NCI-H1105 (cell line): ENCODE measurements at regions not wholly inside any gene's neighbourhood (a gene's known extent, or its start where the extent isn't known, plus 50 kb on each side); places are given as distances from the start of the nearest gene placed in this dataset.

ENCODE experiments used
- DNase-seq: peaks from one replicate; lab custom pipeline; 2025; lab: John Stamatoyannopoulos, UW

- no peak for DNase-seq
These were observed 133.4 kb downstream of the ATG4C start for GRCh38 chr1:62917314-62917713.

DNA sequence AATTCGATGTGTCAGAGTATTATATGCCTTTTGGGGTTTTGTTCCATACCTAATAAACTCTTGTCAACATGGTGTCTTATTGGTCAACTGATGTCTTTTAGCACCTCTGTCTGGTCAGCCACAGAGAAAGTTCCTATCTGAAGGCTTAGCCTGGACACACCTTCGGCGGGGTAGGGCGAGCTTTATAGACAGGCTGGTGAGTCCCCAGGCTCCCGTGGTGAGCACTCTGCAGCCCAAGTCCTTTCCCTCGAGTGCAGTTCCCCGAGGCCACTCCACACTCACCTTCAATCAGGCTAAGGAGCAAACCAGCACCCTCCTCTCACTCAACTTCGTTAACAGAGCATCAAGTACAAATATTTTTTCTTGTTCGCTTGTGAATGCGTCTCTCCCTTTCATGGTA, 133.9 kb downstream of the ATG4C start:
- no peak for DNase-seq

DNA sequence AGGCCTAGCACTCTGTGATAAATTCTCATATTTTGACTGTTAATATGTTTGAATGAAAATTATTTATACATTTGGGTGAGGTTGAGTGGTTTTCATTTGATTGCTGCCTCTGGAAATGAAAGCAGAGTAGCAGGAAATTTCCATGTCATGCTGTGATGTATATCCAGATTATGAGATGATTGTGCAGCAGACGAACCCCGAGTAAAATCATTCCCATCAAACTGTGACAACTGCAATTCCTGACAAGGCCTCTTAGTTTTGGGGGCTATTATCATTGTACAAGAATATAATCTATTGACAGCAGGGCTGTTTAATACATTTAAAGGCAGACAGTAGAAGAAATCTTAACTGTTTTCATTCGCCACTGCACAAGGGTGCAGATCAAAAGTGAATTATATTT, 134.8 kb downstream of the ATG4C start:
- DNase-seq, result no peak

DNA sequence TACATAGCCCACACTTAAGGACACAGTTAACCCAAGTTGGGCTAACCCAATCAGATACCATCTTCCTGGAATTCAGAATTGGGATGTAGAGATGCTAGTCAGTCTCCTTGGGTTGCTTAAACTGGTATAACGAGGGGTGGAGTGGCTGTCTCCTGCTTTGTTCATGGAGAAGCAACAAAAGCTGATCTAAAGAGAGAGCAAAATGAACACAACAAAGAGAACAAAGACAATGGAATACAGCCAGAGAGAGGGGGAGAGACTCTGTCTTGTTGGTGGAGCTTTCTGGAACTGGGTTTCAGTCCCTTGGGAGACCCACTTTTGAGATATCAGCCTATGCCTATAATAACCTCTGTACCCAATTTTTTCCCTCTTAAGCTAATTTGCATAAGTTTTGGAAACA, 138.1 kb downstream of the ATG4C start:
- no peak for DNase-seq

GRCh38 chr1:62924983-62925790, 141.3 kb downstream of the ATG4C start:
- DNase-seq, result no peak

DNA sequence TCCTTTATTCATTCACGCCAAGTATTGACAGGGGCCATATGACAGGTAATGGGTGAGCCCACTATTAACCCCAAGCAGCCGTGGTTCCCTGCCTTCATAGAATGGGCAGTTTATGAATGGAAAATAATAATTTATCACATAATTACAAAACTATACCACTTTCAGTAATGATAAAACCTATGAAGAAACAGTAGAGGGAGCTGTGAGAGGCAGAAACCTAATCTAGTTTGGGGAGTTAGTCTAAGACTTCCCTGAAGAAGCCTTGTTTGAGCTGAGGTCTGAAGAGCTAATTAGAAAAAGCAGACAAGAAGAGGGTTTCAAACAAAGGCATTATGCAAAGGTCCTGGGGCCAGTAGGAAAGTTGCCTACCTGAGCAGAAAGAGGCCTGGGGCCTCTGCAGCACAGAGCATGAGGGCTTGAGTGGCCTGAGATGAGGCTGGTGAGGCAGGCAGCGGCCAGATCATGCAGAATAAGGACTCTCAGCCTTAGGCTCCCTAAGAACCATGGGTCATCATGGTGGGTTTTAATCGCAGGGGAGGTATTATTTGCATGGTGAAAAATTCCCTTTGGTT, 142.8 kb downstream of the ATG4C start:
- DNase-seq, result no peak

GRCh38 chr1:62928885-62929284, 145.0 kb downstream of the ATG4C start:
- DNase-seq, result no peak

DNA sequence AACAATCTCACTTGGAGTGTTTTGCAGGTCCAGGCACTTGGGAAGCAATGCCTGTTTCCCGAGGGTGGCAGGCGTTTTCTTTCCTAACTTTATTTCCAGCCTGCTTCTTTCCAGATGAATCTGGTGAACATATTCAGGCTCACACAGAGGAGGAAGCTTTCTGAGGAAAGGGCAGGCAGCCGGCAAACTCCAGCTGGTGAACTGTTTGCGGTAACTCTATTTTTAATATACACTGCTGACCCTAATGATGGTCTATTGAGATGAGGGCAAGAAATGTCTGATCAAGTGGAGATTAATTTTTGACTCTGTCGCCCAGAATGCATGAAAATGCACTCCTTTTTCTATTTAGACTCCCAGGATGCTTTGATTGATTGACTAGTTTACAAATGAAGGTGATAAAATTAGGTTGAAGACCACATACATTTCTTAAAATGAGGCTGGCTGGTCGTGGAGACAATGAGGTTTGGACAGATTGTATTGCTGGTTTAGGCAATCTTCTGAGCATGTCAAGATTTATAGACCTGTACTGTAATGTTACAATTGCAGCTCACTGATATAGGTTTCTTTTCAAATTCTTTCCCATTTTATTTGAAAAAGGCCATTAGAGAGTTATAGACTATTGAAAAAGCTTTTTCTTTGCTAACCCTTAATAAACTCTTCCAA, 153.8 kb downstream of the ATG4C start:
- DNase-seq, result no peak

DNA sequence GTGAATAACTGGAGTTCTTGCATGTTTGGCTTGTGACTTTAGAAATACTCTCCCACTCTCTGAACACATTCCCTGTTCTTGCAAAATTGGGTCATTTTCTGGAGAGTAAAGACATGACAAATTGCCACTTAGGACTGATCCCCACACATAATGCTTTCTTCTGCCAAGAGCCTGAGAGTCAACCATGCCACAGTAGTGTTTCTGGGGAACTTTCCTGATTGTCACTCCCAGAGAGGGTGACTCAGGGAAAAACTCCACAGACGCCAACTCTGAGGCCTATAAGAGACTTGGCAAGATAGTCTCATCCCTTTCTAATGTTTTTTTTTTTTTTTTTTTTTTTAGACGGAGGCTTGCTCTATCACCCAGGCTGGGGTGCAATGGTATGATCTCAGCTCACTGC, 157.8 kb downstream of the ATG4C start:
- DNase-seq, result no peak

- DNase-seq, result no peak
These were observed 162.6 kb downstream of the ATG4C start for GRCh38 chr1:62946511-62946910.

- DNase-seq, result no peak
These were observed 167.5 kb downstream of the ATG4C start for GRCh38 chr1:62951428-62951827.

DNA sequence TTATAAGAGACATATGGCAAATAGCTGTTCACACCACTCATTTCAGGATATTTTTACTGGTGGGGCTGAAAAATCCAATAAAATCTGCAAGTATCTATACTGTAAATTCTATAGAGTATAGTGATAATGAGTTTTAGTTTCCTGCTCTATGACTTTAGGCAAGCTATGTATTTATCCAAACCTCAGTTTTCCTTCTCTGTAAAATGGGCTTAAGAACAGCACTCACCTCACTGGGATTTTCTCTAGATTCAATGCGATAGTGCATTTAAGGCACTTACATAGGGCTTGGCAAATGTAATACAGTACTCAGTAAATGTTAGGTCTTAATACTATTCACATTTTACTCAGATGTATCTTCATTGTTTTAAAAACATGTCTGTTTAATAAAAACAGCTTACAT, 168.7 kb downstream of the ATG4C start:
- no peak for DNase-seq

GRCh38 chr1:62953633-62954032, 169.7 kb downstream of the ATG4C start:
- no peak for DNase-seq

GRCh38 chr1:62954758-62955157, 170.8 kb downstream of the ATG4C start:
- DNase-seq, result no peak

- no peak for DNase-seq
These were observed 171.7 kb downstream of the ATG4C start for GRCh38 chr1:62955666-62956065.

GRCh38 chr1:62962014-62962812, 178.3 kb downstream of the ATG4C start:
- DNase-seq, result no peak

- DNase-seq, result no peak
These were observed 179.2 kb downstream of the ATG4C start for GRCh38 chr1:62962901-62963776.

DNA sequence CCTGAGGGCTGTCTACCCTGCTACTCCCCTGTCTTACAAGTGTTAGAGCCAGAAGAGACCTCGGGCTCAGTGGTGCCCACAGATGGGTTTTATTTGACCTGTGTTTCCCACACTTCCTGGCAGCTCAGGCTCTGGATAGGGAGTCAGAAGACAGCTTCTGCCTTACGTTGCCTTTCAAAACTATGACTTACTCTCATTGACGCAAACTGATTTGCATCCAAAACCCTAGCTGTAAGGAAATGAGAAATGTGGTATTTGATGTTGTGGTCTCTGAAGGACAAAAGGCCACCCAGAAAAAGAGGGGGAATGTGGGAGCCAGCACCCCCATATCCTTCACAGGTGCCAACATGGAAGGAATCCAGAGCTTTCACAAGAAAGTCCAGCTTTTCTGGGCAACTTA, 180.2 kb downstream of the ATG4C start:
- no peak for DNase-seq

DNA sequence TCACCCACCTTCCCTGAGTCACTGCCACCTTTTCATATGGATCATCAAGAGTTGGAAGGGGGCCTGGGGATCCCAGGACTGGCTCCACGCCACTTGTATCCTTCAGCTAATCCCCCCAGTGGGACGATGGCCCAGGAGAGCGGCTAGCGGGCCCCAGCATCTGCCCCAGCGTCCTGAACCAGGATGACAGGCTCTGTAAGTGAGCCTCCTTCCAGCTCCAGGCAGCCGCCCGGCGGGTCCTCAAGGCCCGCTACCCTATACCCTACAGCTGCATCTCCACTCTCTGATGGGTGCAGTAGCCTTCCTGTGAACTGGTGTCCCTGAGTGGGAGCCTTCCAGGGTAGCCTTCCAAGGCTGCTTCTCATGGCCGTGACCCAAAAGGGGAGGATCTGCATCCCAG, 183.1 kb downstream of the ATG4C start:
- DNase-seq, result no peak

- no peak for DNase-seq
These were observed 193.4 kb downstream of the ATG4C start for GRCh38 chr1:62977366-62977765.

GRCh38 chr1:62978741-62979140, 194.8 kb downstream of the ATG4C start:
- no peak for DNase-seq

DNA sequence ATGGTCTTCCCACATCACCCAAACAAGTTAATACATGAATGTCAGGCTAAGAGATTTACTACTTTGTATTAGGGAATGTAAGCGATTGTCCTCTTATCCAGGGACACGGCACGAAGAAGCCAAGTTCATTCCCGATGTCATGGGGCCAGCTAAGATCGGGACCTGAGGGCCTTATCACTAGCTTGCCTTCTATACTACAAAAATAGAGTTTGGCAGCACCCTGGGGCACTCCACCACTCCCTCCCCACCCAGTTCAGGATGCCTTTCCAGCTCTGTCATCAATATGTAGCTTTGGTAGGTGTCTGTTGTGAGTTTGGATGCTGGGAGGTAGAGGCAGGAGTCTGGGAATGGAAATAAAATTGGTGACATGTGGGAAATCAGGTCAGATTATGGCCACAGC, 197.5 kb downstream of the ATG4C start:
- DNase-seq, result no peak
